RPMI7951 (cell line): ENCODE measurements at regions not wholly inside any gene's neighbourhood (a gene's known extent, or its start where the extent isn't known, plus 50 kb on each side); places are given as distances from the start of the nearest gene placed in this dataset.
A peak's percentile ranks its signal among the peaks of the same experiment; 100 is the strongest.

Experiments used
- DNase-seq: peaks from one replicate; pipeline ENCODE4 v3.0.0-alpha.2; 2012; ENCODE audit warnings: low read depth

GRCh38 chr4:18582841-18583240 lies 561.3 kb upstream of the LCORL start:
- DNase-seq: no peak

DNA sequence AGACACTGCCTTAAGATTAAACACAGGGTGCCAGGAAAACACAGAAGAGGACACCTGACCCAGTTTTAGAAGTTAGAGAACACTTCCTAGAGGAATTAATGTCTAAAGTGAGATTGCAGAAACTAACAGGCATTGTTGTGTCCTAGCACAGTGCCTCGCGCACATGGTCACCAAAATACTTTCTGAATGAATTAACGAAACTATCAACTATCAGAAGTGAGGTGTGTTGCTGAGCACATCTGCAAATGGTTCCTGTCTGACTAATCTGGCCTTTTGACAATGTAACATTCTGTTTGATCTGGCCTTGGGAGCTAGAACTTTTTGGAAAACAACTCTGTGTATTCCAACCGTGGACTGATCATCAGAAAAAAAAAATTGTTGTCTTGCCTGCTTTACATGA lies 556.8 kb upstream of the LCORL start:
- no peak for DNase-seq

- no peak for DNase-seq
These were observed 550.9 kb upstream of the LCORL start for GRCh38 chr4:18572481-18572880.

GRCh38 chr4:18571301-18571761 lies 549.8 kb upstream of the LCORL start:
- DNase-seq: no peak

GRCh38 chr4:18570370-18570769 lies 548.8 kb upstream of the LCORL start:
- no peak for DNase-seq

- DNase-seq: no peak
These were observed 547.0 kb upstream of the LCORL start for GRCh38 chr4:18568600-18568999.

- peak; percentile 9 for DNase-seq
These were observed 545.6 kb upstream of the LCORL start for GRCh38 chr4:18566970-18567799.

DNA sequence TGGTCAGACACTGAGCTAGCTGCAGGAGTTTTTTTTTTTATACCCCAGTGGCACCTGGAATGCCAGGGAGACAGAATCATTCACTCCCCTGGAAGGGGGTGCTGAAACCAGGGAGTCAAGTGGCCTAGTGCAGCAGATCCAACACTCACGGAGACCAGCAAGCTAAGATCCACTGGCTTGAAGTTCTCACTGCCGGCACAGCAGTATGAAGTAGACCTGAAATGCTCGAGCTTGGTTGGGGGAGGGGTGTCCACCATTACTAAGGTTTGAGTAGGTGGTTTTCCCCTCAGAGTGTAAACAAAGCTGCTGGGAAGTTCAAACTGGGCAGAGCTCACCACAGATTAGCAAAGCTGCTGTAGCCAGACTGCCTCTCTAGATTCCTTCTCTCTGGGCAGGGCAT lies 537.9 kb upstream of the LCORL start:
- DNase-seq: no peak

GRCh38 chr4:18556402-18556801 lies 534.8 kb upstream of the LCORL start:
- DNase-seq: no peak

DNA sequence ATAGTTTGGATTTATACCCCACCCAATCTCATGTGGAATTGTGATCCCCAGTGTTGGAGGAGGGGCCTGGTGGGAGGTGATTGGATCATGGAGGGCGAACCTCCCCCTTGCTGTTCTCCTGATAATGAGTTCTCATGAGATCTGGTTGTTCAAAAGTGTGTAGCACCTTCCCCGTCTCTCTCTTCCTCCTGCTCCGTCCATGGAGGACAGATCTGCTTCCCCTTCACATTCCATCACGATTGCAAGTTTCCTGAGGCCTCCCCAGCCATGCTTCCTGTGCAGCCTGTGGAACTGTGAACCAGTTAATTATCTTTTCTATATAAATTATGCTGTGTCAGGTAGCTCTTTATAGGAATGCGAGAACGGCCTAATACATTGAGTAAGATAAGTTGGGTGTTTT lies 518.8 kb upstream of the LCORL start:
- DNase-seq: no peak

DNA sequence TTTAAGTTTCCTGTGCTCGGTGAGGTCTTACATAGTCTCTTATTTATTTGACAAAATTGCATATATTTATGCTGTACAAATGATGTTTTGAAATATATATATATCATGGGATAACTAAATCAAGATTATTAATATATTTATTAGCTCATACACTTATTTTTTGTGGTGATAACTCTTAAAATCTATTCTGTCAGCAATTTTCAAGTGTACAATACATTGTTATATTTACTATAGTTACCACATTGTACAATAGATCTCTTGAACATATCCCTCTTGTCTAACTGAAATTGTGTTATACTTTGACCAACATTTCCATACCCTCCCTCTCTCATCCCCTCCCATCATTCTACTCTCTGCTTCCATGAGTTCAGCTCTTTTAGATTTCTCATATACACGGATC lies 516.6 kb upstream of the LCORL start:
- no peak for DNase-seq

DNA sequence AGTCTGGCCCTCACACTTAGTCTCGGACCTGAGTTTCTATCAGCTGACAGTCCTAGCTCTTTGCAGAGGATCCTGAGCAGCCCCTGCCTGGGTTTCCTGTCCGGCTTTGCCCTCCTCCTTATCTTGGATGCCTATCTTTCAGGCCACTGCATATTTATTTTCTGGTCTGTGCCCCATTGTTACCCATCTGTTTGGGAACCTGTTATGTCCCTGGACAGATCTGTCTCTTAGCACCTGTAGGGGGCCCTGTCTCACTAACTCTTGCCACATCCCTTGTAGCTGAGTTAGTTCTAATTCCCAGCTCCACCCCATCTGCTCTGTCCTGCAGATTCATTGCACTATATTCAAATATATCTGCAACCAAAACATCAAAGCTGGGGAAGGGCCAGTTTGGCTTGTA lies 514.9 kb upstream of the LCORL start:
- no peak for DNase-seq

- no peak for DNase-seq
These were observed 514.4 kb upstream of the LCORL start for GRCh38 chr4:18535948-18536347.

- DNase-seq: no peak
These were observed 511.8 kb upstream of the LCORL start for GRCh38 chr4:18533262-18533775.

GRCh38 chr4:18531731-18532130 lies 510.2 kb upstream of the LCORL start:
- no peak for DNase-seq

GRCh38 chr4:18529482-18529881 lies 507.9 kb upstream of the LCORL start:
- no peak for DNase-seq

DNA sequence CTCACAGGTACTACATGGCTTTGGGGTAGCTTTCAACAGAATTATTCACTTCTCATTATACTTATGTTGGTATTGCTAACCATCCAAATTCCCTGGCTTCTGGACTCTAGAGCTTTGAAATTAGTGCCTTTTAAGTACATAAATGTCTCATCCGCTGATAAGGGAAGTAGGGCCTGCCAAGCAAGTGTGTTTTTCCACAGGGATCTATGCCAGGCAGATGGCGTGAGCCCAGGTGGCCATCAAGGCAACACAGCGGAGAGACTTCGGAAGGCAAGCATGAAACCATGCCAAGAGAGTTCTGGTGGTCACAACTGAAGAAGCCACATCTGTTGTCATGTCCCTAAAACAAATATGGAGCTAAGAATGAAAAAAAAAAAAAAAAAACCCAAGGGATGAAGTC lies 503.1 kb upstream of the LCORL start:
- DNase-seq: no peak

DNA sequence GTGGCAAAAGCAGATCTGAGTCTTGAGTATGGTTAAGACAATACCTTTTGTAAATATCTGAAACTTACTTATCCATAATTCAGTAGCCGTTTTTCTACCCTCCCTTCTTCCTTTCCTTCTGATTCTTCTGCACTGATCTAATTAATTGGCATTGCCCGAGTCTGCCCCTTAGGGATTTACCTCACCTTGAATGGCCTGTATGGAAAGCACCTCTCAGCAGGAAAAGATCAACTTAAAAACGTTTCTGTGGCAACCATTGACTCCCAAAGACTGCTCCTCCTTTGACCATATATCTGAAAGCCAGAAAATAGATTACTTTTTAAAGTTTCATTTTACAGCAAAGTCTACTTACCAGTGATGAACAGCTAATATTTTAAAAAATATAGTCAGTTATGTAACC lies 496.5 kb upstream of the LCORL start:
- DNase-seq: no peak

GRCh38 chr4:18513861-18514260 lies 492.3 kb upstream of the LCORL start:
- no peak for DNase-seq

DNA sequence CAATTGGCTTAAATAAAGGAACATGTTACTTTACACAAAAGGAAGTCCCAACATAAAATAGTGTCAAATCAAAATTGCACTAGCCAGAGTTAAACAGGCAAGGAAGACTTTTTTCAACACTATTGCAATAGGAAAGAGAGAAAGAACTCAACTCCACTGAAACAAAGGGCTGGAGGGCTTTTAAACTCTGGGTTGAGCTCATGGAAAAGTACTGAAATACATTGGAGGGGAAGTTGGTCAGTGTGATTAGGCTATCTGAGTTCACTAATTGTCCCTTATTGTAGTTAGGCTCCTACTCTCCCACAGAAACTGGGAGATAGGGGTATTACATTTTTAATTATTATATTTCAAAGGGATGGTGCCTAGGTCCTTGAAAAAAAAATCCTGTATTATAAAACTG lies 491.2 kb upstream of the LCORL start:
- no peak for DNase-seq

- no peak for DNase-seq
These were observed 490.2 kb upstream of the LCORL start for GRCh38 chr4:18511727-18512126.

- DNase-seq: no peak
These were observed 487.2 kb upstream of the LCORL start for GRCh38 chr4:18508786-18509185.

GRCh38 chr4:18480928-18481327 lies 459.4 kb upstream of the LCORL start:
- no peak for DNase-seq

- DNase-seq: no peak
These were observed 458.8 kb upstream of the LCORL start for GRCh38 chr4:18480342-18480741.
